COLO668 (cell line): ENCODE measurements at regions not wholly inside any gene's neighbourhood (a gene's known extent, or its start where the extent isn't known, plus 50 kb on each side); places are given as distances from the start of the nearest gene placed in this dataset.
A peak's percentile ranks its signal among the peaks of the same experiment; 100 is the strongest.
"Not testable (repeated sequence)": the region's sequence is repeated elsewhere in the genome, so short reads cannot be mapped to it uniquely, and the experiment has no call there.

Experiments
- DNase-seq: peaks from one replicate; lab custom pipeline; 2025; ENCODE audit not compliant: unreplicated experiment; lab: John Stamatoyannopoulos, UW

DNA sequence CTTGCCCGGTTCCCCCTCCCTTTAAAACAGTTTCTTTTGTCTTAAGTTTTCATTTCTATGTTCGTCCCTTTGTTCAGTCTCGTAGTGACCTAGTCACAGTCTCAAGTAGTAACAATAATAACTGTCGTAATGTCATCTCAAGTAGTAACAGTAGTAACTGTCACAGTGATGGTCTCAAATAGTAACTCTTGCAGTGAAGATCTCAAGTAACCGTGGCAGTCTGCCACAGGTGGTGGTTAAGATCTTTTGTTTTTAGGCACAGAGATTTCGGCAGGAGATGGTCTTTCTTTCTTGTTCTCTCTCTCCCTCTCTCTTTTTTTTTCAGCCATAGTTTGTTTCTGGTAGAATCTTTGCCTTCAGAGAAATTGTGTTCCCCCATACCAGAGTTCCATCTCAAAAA is 656.0 kb upstream of the SGO1 start:
- no peak for DNase-seq

- peak; percentile 3 for DNase-seq
Observed at GRCh38 chr3:20837676-20838302, 651.8 kb upstream of the SGO1 start.

- DNase-seq, result no peak
Observed at GRCh38 chr3:20836801-20837200, 650.8 kb upstream of the SGO1 start.

GRCh38 chr3:20832963-20833362 is 647.0 kb upstream of the SGO1 start:
- DNase-seq, result no peak

DNA sequence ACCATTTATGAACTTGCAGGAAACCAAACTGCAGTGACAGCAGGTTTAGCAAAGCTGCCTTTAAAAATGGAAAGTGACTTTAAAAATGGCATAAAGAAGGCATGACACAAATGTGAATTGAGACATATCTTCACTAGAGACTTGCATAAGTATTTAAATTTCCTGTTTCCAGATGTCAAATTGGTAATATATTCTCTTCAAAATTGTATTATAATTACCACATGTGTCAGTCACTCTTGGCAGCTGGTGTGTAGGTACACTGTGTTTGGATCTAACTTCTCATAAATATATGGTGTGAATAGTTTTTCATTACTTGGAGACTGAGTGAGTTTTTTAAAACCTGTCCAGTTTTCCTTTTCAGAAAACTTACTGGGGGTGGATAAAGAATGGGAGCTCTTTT is 636.2 kb upstream of the SGO1 start:
- DNase-seq, result no peak

DNA sequence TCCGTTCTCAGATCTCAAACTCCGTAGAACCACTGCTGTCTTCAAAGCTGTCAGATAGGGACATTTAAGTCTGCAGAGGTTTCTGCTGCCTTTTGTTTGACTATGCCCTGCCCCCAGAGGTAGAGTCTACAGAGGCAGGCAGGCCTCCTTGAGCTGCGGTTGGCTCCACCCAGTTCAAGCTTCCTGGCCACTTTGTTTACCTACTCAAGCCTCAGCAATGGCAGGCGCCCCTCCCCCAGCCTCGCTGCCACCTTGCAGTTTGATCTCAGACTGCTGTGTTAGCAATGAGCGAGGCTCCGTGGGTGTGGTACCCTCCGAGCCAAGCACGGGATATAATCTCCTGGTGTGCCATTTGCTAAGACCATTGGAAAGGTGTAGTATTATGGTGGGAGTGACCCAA is 634.9 kb upstream of the SGO1 start:
- DNase-seq, result not testable (repeated sequence)

DNA sequence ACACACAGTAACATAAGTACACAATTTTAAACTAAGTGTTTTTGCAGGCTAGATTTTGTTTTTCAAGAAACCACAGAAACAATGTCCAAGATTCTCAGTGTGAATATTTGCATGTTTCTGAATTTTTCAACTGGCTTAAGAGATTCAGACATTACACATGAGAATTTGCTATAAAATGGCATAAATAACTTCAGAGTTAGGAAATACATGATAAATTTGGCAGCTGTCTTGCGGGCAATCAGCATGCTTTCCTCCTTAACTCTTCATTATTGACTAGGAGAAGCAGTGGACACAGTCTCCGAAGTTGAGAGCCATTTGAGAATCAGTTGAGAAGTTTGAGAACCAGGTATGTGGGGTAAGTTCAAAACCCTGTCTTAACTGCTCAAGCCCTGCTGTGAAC is 625.6 kb upstream of the SGO1 start:
- DNase-seq, result no peak

- DNase-seq, result no peak
Observed at GRCh38 chr3:20811006-20811405, 625.0 kb upstream of the SGO1 start.

- no peak for DNase-seq
Observed at GRCh38 chr3:20810555-20810954, 624.5 kb upstream of the SGO1 start.

- no peak for DNase-seq
Observed at GRCh38 chr3:20809356-20809755, 623.4 kb upstream of the SGO1 start.

GRCh38 chr3:20808864-20809263 is 622.9 kb upstream of the SGO1 start:
- DNase-seq, result no peak

GRCh38 chr3:20798666-20799065 is 612.7 kb upstream of the SGO1 start:
- DNase-seq, result no peak

DNA sequence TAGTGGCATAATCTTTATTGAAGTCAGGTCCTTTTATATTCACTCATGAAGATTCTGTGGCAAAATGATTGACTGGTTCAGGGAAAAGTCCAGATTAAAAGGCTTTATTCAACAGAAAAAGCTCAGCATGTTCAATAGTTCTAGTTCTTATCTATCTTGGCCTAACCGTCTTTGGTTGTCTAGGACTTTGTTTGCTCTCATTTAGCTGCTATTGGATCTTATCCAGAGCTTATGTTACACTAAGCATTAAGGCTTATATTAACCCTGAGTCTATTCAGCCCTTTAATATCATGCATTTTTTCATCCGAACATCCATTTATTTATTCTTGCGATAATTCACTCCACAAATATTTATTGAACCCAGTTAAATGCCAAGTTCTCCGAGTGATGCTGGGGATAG is 601.0 kb upstream of the SGO1 start:
- DNase-seq, result no peak

- no peak for DNase-seq
Observed at GRCh38 chr3:20776692-20777091, 590.7 kb upstream of the SGO1 start.

- no peak for DNase-seq
Observed at GRCh38 chr3:20776286-20776685, 590.3 kb upstream of the SGO1 start.

DNA sequence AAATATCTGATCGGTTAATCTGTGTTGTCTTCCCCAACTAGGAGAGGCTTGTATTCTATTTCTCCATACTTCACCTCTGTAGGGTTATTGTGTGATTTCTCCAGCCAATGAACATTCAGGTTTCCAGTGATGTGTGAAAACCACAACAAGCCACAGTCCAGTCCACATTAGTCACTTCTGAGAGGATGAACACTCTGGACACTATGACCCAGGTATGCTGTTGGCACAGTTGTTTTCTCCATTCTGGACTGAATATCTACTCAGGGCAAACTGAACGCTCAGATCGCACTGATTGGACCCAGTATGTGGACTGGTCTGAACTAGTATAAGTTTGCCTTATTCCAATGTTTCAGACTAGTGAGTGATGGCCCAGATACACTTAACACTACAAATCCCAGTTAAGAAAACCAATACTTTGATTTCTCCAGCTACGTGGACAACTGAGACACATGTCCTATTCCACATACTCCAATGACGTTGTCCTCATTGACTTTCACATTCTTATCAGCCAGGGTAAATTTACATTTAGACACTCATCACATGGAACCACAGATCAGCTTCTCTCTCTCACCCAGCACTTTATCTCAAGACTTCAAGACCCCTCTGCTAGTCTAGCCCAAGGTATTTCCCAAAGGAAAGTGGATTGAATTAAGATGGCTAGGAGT is 587.4 kb upstream of the SGO1 start:
- peak; percentile 3 for DNase-seq

DNA sequence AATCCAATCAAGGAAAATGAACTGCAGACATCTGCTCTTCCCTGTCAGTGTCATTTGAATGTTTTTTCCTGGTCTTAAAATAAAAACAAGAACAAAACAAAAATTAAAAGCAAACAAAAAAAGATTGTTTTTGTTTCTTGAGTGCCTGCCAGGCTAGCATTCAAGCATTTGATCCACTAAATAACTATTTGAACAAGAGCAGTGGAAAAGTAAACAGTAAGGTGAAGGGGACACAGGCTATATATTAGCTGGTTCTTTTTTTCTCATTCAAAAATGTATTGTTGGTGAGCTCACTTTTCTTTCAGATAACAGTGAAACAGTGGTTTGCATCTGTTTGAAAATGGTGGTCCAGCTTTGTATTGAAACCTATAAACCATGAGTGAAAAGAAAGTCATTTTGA is 586.9 kb upstream of the SGO1 start:
- no peak for DNase-seq

DNA sequence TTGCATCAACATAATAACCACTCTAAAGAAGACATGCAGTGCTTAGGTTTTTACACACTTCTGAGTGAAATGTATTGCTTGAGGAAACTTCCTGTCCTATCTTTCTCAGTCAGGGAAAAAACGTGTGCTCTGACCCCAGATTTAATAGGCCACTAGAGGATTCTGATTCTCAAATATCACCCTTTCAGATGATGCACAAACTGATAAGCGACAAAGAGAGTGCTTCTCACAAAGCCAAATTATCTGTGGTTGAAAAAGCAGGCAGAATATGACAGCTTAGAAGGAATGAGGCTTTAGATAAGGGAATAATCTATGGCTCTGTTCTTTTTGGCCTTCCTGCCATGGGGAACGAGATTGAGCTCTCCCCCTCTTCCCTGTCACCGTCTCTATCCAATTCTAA is 583.4 kb upstream of the SGO1 start:
- DNase-seq, result no peak

DNA sequence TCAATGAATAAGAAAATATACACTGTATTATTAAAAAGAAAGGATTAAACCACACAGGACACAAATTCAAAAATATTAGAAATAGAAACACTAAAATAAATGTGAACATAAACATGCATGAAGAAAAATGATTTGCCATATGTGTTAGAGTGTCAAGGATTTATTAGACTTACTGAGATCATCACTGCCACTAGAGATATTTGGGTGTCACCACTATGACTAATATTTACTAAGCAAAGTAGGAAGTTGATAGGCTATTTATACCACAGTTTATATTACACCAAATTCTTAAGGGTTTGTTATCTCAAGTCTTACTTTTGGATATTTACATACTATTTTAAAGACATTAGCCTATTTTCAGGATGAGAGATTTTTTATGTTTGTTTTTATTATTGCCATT is 575.0 kb upstream of the SGO1 start:
- DNase-seq, result no peak

DNA sequence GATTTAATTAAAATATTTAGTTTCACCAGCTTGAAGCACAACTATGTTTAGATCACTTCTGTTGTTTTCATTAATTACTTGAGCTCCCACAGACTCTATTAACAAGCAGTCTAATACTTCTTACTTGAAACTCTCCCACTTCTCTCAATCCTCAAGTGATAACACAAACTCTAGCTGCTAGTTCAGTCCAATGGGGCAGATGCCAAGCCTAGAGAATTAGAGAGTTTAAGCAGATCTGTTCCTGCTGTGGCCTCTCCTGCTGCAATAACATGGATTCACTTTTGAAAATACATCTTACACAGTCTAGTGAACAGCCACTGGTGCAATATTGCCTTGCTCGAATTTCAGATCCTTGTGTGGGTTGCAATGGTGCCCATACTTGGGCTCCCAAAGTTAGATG is 566.4 kb upstream of the SGO1 start:
- no peak for DNase-seq

- no peak for DNase-seq
Observed at GRCh38 chr3:20751296-20751695, 565.3 kb upstream of the SGO1 start.

GRCh38 chr3:20747741-20748140 is 561.7 kb upstream of the SGO1 start:
- DNase-seq, result no peak
